Neural progenitor cell (in vitro differentiated cells): ENCODE measurements at regions not wholly inside any gene's neighbourhood (a gene's known extent, or its start where the extent isn't known, plus 50 kb on each side); places are given as distances from the start of the nearest gene placed in this dataset.

Experiments
- CTCF ChIP-seq: fragments of 200-600 bp; sonication (generic); IDR thresholded peaks from 2 replicates; pipeline ENCODE4 v1.5.1; 2017; ENCODE audit warnings: antibody characterized with exemption, mild to moderate bottlenecking
- EZH2 ChIP-seq: fragments of 200-600 bp; sonication (generic); IDR thresholded peaks from 2 replicates; pipeline ENCODE4 v1.6.1; 2017; ENCODE audit warnings: antibody characterized with exemption, mild to moderate bottlenecking, moderate library complexity

- no peak for TF ChIP-seq CTCF
- no peak for TF ChIP-seq EZH2
Measured at GRCh38 chr4:177967328-177967727, 525.1 kb upstream of the AGA start.
